ENCODE measurements at regions not wholly inside any gene's neighbourhood (a gene's known extent, or its start where the extent isn't known, plus 50 kb on each side); places are given as distances from the start of the nearest gene placed in this dataset.
"Not testable (repeated sequence)": the region's sequence is repeated elsewhere in the genome, so short reads cannot be mapped to it uniquely, and the experiment has no call there.

DNA sequence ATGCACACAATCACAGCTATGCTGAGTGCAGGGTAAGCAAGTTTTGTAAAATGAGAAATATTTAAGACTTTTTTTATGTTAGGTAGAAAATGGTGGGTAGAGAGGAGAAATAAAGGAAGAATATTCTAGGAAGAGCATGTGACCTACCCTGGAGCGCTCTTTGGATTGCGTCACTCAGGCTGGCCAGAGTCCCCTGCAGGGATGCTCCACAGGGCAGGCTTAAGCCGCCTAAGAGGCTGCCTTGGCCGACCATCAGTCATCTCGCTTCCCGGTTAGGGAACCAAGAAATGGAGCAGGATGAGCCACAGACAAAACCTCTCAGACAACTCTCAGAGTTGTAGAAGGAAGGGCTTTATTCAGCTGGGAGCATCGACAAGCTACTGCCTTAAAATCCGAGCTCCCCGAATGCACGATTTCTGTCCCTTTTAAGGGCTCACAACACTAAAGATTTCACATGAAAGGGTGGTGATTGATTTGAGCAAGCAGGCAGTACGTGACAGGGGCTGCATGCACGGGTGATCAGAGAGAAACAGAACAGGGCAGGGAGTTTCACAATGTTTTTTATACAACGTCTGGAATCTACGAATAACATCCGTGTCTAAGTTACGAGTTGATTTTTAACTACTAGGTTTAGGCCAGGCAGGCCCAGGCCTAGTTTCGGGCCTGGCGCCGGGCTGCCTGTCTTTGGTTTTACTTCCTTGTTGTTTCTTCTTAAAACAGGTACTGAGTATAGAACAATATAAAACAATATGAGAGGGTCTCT is 1072.0 kb downstream of the CBLN2 start:
- no peak for DNase-seq

DNA sequence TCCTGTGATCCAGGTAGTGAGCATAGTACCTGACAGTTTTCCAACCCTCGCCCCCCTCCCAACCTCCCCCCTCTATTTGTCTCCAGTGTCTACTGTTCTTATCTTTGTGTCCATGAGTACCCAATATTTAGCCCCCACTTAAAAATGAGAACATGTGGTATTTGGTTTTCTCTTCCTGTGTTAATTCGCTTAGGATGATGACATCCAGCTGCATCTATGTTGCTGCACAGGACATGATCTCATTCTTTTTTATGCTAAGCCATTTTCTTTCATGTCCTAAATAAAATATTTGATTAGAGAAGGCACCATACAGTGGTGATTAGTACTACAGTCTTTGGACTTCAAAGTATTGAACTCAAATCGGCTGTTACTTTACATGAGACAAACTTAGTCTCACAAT is 1087.9 kb downstream of the CBLN2 start:
- DNase-seq, result no peak

DNA sequence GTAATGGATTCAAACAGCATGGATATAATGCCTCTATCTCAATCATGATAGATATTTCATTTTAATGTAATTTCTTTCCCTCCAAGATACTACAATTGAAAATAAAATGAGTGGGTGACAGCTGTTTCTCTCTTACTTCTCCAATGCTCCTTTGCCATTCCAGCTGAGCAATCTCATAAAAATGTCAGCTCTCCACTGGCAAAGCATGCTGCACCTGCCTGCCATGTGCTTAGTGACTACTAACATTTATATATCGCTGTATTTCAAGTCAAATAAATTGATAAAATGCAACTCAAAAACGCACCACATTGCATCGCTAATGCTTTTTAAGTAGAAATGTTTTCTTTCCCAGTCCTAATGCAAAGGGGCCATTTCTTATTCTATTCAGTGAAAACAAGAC is 1093.9 kb downstream of the CBLN2 start:
- DNase-seq, result no peak

DNA sequence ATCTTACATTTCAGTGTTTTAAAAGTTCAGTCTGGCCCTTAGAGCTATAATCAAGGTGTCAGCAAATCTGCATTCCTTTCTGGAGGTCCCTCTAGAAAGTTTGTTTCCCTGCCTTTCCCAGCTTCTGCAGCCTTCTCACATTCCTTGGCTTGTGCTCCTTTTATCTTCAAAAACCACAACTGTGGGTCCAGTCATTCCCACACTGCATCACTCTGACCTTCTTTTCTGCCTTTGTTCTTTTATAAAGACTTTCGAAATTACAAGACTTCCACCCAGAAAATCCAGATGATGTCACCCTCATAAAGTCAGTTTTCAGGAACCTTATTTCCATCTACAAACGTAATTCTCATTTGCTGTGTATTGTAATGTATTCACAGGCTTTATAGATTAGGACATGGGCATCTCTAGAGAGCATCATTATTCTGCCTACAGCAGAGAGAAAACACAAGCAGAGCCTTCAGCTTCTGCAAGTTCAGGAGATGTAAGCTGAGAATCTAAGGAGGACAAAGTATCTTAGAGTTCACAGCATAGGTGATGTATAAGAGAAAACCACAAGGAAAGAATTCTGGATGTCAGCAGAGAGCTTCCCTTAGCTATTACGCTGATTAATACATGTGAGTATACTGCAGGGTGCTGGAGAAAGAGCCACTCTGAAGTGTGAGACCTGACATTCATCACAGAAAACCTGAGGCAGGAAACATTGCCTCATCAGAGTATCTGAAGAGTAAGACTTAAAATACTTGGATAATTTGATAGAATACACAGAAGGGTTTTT is 1100.2 kb downstream of the CBLN2 start:
- no peak for DNase-seq

DNA sequence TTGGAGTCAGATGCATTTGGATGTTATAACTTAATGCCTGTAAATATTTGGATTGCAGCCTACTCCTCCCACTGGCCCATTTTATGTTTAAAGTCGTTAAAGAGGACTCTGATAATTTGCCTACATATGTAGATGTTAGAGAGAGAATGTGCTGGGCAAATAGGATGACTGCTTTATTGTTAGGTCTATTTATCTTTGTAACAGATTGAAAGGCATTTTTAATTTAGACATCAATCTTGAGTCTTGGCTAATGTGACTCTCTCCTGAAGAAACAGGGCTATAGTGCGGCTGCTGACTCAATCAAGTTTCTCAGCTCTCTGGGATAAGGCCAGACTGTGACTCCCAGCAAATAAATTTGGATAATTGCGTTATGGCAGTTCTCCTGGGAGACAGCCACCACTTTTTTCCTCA is 1101.4 kb downstream of the CBLN2 start:
- no peak for DNase-seq

DNA sequence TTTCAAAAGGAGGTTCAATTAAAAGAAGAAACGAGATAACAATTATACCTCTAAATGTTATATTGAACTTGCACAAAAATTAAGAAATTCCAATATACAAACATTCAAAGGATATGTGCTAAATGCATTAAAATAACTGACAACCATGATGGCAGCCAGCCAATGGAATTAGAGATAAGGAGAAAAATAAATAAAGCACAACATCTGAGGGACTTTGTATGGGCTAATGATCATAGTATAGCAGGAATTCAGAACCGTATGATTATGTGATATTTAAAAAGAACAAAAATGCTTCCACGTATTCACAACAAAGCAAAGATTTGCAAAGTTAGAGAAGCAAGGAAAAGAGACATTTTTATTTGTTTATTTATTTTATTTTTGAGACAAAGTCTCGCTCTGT is 1103.0 kb downstream of the CBLN2 start:
- no peak for DNase-seq

DNA sequence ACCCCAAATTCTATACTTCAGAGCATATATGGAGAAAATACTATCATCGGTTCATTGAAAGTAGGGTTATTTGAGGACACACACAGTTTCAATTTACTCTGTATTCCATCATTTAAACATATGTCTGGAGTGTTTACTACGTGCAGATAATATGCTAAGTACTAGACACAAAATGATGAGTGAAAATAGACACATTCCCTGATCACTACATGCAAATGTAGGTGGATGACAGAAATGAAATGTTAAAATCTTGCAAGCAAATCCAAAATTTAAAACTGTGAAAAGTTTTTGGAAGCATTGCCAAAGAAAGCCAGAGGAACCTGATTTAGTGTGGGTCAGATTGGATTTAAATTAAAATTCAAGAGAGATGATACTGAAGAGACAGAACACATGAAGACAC is 1106.6 kb downstream of the CBLN2 start:
- DNase-seq, result no peak

DNA sequence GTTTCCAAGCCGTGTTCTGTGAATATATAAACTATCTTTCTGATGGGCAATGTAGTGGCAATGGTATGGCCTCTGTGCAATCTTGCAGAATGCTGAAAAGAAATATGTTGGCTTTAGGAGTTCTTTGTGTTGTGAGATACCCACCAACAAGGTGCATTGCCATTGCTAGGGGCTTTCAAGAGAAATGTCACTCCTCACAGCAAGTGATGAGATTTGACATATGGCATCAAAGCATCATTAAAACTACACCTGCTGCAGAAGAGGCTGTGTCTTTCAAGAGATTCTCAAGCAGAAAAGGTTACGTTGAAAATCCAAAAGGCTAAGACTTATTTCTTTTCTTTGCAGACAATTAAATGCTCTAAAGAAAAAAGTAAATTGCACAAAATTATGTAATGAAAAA is 1110.8 kb downstream of the CBLN2 start:
- DNase-seq, result no peak

DNA sequence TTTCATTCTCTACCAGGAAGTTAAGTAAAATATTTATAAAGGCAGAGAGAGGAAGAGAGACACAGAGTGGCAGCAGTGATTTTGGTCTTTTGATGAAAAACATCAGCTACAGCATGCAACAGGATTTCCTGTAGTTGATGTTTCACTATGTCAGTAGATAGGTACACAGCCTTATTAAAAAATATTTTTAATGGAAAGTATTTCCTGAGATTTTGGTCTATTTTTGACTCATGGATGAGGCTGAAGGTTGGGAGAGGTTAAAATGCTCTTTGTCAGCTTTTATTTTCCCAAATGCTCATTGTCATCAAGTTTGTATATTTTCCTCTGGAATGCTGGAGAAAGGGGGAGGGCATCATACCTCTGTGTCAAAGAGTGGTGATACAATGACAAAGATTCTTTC is 1112.5 kb downstream of the CBLN2 start:
- DNase-seq, result no peak

DNA sequence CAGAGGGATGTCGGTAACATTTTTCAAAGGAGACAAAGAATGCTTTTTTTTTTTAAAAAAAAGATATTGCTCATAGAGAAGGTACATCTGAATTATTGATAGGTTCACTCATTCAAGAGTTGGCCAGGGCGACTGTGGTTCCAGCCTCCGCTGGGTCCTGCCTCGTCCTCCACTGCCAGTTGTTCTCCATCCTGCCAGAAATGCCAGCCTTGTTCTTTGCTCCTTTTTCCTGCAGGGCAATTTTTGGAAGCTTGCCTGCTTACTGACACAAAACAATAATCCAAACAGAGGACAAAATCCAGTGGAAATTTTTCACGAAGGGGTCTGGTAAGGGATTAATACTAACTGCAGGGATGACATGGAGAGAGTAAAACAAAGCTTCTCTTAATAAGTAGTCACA is 1113.0 kb downstream of the CBLN2 start:
- no peak for DNase-seq

DNA sequence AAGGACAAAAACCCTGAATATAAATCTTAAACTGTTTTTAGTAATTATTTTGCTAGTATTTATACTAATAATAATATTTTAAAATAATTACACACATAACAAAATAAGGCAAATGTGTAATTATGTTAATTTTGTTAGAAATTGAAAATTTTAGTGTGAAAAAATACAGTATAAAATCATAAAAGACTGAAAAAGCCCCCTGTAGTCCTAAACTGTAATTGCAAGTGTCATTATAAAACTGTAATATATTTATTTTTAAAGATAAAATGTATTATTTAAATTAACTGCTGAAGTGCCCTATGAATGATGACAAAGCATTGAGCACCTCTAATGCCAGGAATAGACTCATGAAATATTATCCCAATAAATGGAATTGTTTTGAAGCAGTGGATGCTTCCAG is 1117.7 kb downstream of the CBLN2 start:
- DNase-seq, result no peak

DNA sequence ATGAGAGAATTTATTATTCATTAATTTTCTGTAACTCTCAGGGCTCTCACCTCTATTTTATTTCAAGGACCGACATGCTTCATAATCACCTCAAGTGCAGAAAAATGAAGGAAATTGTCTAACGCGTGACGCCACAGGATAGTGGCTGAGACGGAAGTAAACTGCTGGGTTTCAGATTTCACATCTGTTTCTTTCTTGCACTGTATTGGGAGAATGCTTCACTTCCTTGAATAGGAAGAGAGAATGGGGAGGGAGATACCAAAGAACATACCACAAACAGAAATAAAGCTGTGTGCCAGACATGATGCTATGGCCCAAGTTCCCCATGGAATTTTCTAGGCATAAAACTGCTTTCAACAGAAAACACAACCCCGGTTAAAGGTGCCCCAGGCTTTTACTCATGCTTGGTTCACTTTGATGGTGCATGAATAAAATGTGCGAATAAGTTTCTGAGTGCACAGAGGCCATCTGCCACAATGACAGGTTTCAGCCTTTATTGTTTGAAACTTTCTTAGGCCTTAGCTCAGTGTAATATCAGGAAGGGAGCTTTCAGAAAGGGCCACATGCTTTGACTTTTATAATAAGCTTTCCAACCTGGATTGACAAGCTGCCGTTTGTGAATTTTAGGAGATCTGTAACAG is 1116.4 kb downstream of the SOCS6 start:
- DNase-seq, result no peak

DNA sequence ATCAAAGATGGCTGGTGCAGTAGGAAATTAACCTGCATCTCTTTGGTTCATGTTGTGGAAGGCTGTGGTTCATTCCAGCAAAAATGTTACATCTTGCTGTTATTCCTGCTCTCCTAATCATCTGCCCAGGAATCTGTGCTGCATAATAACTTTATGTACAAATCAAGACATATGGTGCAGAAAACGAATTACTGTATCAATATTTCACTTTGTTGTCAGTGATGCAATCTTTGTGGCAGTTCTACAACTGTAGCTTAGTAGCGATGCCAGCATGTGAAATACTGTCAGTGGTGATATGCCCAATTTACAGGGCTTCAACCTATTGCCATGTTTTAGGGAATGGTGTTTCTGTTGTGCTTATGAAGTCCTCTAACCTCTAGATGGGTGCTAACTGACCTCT is 1114.7 kb downstream of the SOCS6 start:
- no peak for DNase-seq

DNA sequence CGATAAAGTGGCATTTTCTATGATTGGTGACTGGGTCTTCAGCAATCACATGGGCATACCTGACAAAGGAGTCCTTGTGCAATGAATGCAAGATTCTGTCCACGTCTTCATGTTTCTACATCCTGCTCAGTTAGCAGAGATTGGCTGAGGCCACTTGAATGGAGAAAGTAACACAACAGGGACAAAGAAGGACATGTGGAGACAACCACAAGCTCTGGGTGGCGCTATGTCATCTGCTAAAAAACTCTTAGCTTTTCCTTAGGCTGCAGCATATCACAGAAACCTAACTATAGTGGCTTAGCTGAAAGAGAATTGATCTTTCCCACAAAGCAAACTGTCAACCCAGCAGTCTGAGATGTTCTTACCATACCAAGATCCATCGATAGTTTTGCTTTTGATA is 1109.7 kb downstream of the SOCS6 start:
- no peak for DNase-seq

DNA sequence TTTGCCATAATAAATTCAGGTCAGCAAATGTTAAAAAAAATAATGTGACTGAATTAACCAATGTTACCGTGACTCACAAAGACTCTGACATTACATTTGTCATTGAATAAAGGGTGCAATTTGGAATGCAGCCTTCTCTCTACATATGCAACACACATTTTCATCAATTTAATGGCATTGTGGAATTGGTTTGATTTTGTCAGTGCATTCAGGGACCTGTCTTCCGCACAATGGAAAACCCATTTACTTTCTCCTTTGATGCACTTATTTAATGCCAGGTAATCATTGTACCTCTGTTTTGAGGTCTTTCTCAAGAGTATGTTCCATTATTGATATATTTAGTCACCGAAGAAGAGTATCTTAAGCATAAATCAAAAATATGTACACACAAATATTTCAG is 1099.3 kb downstream of the SOCS6 start:
- DNase-seq, result no peak

DNA sequence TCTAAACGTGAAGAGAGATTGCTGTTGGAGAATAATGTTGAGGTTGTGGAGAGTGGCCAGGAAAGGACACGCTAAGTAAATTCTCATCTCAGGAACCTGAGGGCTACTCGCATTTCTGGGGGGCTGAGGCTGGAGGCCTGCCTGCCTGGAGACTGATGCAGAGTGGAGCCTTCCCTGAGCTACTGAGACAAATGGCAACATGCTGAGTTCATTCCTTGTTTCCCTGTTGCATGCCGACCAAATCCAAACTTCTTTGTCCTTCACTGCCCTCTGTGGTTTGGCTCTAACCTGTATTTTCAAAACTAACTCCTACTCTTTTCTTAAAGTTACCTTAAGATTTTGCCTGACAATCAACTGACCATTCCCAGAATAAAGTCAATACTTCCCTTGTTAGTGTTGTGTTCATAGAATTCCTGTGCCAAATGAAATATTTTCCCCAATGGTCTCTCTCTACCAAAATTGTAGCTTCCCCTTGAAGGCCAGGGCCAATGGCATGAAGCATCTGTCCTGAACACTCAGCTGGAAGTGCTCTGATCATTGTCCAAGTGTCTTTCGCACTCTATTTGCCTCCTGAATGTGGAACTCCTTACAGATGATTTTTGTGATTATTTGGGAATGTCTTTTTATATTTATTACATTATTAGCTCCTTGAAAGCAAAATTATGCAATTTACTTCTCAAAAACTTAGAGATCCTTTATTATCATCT is 1085.6 kb downstream of the SOCS6 start:
- DNase-seq, result no peak

DNA sequence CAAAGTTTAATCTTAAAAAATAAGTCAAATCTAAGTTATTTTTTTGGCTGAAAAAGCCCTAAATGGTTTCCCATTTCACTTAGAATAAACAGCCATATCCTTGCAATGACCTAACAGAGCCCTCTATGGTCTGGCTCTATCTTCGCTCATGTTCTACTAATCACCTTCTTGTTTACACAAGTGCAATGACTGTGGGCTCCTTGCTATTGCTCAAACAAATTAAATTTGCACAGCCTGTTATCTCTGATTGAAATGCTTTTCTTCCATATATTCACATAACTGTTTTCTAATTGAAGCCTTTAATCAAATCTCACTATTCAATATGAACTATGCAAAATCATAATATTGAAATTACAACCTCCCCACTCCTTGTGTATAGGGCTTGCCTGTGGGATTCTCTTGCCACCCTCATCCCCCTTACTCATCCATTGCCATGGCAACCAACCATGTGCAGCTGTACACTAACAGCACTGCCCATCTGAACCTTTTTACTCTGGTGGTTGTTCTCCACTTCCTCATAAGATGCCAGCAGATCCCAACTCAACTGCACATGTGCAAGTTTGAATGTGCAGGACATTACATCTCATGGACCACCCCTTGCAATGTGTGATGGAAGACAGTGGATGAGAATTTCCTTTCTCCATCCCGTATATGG is 1083.2 kb downstream of the SOCS6 start:
- DNase-seq, result no peak

DNA sequence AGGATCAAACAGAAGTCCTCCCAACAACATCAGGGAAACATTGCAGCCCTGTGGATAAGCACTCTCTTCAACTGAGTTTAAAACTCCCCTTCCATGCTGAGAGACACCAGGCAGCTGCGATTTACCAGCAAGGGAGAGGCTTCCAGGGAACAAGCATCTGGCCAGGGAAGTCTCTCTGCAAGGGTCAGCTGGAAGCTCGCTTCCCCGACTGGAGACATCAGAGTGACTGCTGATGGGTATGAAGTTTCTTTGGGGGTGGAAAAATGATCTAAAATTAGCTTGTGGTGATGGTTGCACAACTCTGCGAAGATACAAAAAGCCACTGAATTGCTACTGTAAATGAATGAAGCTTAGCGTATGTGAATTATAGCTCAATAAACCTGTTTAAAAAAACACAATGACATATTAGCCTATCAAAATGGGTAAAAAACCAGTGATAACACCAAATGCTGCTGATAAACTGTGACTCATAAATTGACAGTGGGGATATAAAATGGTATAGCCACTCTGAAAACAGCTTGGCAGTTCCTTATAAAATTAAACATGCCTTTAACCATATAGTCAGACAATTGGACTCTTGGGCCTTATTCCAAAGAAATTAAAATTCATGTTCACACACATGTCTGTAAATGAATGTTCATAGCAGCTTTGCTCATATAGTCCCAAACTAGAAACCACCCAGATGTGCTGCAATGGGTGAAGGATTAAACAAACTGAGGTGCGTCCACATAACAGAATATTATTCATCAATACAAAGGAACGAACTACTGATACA is 1082.0 kb downstream of the SOCS6 start:
- no peak for DNase-seq

DNA sequence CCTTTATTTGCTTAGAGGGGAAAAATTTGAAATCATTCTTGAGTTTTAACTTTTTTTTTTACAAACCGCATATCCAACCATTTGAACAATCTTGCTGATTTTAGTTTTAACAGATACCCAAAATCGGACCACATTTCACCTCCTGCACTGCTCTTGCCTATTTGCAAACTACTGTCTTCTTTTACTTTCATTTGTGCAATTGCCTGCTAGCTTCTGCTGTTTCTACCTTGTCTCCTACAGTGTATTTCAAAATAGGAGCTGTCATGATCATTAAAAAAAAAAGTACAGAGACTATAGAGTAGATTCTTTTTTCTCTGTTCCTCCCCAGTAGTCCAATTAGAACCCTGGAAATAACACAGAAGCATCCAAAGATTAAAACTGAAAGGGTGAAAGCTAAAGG is 1081.2 kb downstream of the SOCS6 start:
- no peak for DNase-seq

DNA sequence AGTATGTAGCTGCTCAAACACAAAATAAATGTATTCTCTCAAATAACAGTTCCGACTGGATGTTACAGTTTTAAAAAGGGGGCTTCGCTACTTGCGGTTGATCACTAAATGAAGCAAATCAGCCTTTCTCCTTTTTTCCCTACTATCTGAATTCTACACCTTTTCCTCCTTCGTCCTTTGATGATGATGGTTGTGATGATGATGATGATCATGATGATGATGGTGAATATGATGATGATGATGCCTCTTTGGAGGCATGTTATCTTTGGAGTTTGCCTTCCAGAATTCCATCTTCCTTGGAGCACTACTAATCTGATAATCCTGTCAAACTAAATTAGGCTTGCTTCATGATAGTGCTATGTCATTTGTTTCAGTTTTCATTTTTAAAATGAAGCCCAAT is 1073.3 kb downstream of the SOCS6 start:
- DNase-seq, result no peak

DNA sequence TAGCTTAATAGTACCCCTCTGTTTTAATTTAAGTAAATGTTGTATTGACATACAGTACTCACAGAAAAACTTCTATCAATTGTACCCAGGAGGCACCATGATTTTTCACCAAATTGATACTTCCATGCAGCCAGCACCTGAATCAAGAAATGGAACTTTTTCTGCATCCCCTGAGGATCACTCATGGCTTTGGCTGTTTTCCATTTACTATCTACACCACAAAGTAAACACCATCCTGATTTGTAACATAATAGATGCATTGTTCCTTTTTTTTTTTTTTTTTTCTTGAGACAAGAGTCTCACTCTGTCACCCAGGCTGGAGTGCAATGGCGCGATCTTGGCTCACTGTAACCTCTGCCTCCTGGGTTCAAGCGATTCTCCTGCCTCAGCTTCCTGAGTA is 1066.8 kb downstream of the SOCS6 start:
- DNase-seq, result not testable (repeated sequence)

DNA sequence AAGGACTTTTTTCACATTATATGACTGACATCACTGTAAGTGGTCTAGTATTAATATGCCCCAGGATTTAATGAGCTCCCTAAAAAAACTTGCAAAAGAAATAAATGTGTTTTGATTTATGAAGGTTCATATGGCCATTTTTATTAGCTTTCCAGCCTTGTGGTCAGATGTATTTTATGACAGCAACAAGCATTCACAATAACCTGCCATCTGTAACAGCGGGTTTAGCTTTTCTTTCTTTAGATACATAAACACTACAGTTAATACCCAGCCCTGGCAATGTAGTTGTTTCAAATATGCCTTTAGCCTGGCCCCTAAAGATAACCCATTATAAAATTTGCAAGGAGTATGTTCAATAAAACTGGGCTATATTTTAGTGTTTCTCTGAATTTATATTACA is 1063.8 kb downstream of the SOCS6 start:
- DNase-seq, result no peak
